ENCODE measurements at regions not wholly inside any gene's neighbourhood (a gene's known extent, or its start where the extent isn't known, plus 50 kb on each side); places are given as distances from the start of the nearest gene placed in this dataset.

- TF ChIP-seq CREB5 (CRISPR knock-in tag; IDR thresholded peaks at IDR 0.05; ENCODE audit: low read depth), result no peak
- TF ChIP-seq PATZ1 (CRISPR knock-in tag; IDR thresholded peaks at IDR 0.05; ENCODE audit: borderline replicate concordance), result no peak
- TF ChIP-seq ISL1 (CRISPR knock-in tag; IDR thresholded peaks at IDR 0.05), result no peak
- no peak for TF ChIP-seq RARB (CRISPR knock-in tag; IDR thresholded peaks at IDR 0.05)
- no peak for TF ChIP-seq GLIS3 (CRISPR knock-in tag; IDR thresholded peaks at IDR 0.05)
- no peak for TF ChIP-seq ESRRG (CRISPR knock-in tag; IDR thresholded peaks at IDR 0.05)
- no peak for TF ChIP-seq TOX (CRISPR knock-in tag; IDR thresholded peaks at IDR 0.05; ENCODE audit: borderline replicate concordance)
- no peak for TF ChIP-seq ZFP3 (CRISPR knock-in tag; IDR thresholded peaks at IDR 0.05)
- TF ChIP-seq ZC3H10 (CRISPR knock-in tag; IDR thresholded peaks at IDR 0.05), result no peak
- TF ChIP-seq TCF4 (CRISPR knock-in tag; IDR thresholded peaks at IDR 0.05; ENCODE audit: borderline replicate concordance), result no peak; the same call in 1 of the 2 replicates
- no peak for TF ChIP-seq ZNF565 (CRISPR knock-in tag; conservative IDR thresholded peaks at IDR 0.05; ENCODE audit: low read depth)
Measured at GRCh38 chr3:107111872-107112271, 265.4 kb upstream of the CCDC54 start.

Measured in SK-N-SH treated with all-trans-retinoic acid at 6 μM for 48 hours (cell line).